Activated CD4-positive, CD25-positive, alpha-beta regulatory T cell (primary cell): ENCODE measurements at regions not wholly inside any gene's neighbourhood (a gene's known extent, or its start where the extent isn't known, plus 50 kb on each side); places are given as distances from the start of the nearest gene placed in this dataset.

ENCODE experiments used
- DNase-seq, 4 experiments: peaks; one replicate each; lab custom pipeline; 2025; lab: John Stamatoyannopoulos, UW

DNA sequence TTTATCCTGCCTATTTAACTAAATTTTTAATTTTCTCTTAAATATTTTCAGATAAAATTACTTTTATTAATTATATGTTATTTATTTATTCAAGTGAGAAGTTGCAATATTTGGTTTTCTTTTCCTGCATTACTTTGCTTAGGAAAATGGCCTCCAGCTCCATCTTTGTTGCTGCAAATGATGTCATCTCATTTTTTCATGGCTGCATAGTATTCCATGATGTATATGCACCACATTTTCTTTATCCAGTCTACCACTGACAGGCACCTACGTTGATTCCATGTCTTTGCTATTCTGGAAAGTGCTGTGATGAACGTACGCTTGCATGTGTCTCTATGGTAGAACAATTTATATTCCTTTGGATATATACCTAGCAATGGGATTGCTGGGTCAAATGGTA, 186.9 kb upstream of the LYPLAL1 start:
- no peak for DNase-seq

GRCh38 chr1:218990019-218990418, 183.7 kb upstream of the LYPLAL1 start:
- DNase-seq = no peak

DNA sequence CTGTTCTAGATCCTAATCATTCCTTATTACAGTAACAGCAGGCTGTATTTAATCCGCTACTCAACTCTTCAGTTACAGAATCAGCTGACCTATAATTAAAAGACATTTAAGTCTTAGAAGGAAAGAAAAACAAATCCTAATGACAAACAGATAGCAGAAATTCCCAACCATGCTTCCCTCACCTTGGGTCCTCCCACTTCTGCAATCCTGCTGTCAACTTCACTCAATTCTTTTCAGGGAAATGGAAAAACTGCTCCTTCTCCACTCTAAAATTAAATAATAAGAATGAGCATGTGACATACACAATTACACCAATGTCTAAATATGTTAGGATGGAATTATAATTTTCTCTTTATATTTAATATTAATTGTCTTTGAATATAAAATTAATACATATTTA, 182.6 kb upstream of the LYPLAL1 start:
- no peak for DNase-seq

DNA sequence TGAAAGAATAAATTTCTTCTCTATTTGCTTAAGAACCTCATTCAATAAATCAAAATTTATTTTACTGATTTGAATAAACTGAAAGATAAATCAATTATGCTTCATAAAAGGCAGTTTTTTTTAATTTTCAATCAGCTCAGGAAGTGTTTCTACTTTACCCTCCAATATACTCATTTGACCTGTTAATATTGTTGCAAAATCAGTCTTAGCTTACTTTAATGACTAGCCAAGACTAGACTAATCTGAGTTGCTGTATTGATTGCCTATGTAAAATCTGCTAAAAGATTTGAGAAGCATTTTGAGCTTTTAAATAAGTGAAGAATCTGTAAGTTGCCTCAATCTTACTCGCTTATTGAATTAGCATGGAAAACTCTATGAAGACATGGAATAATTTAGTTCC, 179.1 kb upstream of the LYPLAL1 start:
- DNase-seq = no peak

GRCh38 chr1:218995091-218995665, 178.5 kb upstream of the LYPLAL1 start:
- no peak for DNase-seq

GRCh38 chr1:218996362-218996761, 177.3 kb upstream of the LYPLAL1 start:
- DNase-seq = no peak

GRCh38 chr1:219000005-219000404, 173.7 kb upstream of the LYPLAL1 start:
- no peak for DNase-seq

GRCh38 chr1:219000631-219001030, 173.0 kb upstream of the LYPLAL1 start:
- DNase-seq = no peak

- no peak for DNase-seq
These were observed 163.0 kb upstream of the LYPLAL1 start for GRCh38 chr1:219010720-219011119.

- no peak for DNase-seq
These were observed 153.3 kb upstream of the LYPLAL1 start for GRCh38 chr1:219020386-219020785.

DNA sequence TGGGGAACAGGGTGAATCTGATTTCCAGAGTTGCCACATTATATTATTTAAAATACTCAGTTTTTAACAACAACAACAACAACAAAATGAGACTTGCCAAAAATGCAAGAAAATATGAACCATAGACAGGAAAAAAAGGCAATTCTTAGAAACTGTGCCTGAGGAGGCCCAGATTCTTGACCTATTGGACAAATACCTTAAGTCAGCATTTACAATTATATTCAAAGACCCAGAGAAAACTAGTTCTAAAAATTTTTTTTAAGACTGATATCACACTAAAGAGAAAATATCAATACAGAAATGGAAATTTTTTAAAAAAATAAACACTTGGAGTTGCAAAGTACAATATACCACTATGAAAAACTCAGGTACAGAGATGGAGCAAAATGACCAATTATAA, 152.8 kb upstream of the LYPLAL1 start:
- no peak for DNase-seq

- no peak for DNase-seq
These were observed 146.5 kb upstream of the LYPLAL1 start for GRCh38 chr1:219027146-219027673.

GRCh38 chr1:219031809-219032208, 141.9 kb upstream of the LYPLAL1 start:
- no peak for DNase-seq

DNA sequence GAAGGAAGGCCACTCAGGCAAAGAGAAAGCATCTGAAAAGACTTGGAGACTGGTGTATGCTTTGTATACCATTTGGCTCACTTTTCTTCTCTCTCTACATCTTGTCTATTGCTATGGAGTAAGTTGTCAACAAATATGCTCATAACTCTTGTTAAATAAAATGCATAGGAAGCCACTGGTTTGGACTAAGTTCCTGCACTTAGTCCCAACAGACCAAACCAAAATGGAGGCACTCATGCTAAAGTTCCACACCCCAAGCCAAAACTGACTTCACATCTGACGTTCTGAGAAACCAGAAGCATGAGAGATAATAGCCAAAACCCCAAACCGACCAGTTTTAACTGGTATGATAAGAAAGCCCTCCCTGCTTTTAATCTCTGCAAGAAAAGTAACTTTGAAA, 135.3 kb upstream of the LYPLAL1 start:
- DNase-seq = no peak

GRCh38 chr1:219039017-219039681, 134.5 kb upstream of the LYPLAL1 start:
- DNase-seq = no peak

DNA sequence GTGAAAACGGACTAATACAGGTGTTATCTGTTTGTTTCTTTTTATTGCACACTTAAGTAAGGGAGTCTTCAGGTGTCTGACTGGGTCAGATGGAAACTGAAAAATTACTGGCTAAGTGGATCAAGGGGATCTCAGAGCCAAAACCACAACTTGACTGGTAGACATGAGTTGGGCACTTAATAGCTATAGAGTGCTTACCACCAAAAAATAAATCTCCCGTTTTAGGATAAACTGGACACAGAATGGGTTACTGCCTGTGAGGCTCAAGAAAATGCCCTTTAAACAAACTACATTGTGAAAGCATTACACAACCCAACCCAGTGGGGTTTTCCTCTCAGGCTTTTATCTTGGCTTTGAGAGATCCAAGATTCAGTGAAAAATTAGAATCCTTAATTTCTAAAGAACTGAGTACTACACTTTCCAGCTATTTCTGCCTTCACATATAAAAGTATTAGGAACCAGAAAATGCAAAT, 134.0 kb upstream of the LYPLAL1 start:
- DNase-seq = no peak

DNA sequence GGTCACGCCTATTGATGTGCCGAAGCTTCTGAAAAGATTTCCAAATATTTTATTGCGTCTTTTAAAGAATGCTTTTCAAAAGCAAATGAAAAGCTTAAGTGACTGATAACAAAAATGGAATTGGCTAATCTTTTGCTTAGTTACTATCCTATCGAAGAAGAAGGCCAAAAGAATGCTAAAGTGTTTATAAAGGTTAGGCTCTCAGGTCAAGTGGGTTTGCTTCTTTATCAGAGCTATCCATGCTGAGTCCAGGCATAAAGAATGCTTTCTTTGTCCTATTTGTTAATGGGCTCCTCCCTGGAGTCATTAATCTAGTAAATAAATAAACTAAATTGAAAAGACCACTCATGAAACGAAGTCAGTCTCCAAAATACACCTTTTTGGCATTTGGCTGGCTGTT, 133.4 kb upstream of the LYPLAL1 start:
- no peak for DNase-seq

DNA sequence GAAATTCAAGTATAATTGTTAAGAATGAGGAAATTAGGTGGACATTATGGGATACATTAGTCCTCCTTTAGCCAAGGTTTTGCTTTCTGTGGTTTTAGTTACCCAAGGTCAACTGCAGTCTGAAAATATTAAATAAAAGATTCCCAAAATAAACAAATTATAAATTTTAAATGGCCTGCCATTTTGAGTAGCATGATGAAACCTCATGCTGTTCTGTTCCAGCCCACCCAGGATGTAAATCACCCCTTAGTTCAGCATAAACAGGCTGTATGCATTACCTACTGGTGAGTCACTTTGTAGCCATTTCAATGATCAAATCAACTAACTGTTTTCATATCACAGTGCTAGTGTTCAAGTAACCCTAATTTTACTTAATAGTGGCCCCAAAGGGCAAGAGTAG, 132.5 kb upstream of the LYPLAL1 start:
- DNase-seq = no peak

DNA sequence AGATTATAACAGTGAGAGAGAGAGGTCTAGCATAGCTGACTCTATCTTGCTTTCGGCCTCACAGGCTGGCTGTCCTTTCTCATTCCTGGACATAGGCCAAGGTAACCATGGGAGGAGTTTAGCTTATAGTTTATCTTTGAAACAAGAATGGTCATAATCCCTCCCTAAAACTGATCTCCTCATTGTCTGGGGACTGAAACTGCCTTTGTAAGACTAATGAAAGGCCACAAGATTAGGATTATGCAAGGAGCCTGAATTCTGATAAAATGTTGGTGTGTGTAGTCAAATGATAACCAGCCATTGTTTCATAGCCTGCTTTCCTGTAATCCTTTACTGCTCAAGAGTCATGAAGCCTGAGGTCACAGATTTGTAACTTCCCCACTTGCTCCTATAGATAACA, 131.9 kb upstream of the LYPLAL1 start:
- no peak for DNase-seq

DNA sequence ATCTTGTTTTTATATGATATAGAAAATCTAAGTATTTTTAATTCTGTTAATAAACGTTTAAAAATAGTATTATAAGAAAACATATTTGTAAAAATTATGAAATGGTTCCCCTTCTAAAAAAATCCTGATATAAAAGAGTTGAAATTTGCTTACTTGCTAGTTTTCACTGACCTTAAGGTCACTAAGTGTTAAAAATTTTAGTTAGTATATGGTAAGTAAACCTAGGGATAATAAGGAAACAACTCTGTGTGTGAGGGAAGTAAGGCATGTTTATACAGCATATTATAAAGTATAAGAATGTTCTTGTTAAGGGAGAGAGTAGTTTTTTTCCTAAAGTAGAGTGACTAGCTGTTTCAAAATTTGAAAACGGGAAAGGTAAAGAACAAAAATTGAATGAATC, 130.9 kb upstream of the LYPLAL1 start:
- no peak for DNase-seq

DNA sequence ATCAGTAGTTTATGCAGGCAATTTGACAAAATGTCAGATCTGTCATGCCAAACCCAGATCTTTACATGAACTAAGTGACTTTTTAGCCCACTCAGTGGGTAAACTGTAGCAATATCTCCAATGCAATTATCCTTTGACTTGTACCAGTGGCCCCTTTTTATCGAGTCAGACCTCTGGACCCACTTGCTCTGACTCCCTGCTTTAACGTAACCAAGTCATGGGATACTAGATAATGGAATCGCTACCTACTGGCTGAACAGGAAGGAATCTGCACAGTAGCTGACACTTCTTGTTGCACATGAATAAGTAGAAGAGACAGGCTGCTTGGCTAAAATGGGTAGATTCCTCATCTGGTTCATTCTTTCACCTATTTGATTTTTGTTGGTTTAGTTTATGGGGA, 128.4 kb upstream of the LYPLAL1 start:
- DNase-seq = no peak

- DNase-seq = no peak
These were observed 124.2 kb upstream of the LYPLAL1 start for GRCh38 chr1:219049501-219049900.

DNA sequence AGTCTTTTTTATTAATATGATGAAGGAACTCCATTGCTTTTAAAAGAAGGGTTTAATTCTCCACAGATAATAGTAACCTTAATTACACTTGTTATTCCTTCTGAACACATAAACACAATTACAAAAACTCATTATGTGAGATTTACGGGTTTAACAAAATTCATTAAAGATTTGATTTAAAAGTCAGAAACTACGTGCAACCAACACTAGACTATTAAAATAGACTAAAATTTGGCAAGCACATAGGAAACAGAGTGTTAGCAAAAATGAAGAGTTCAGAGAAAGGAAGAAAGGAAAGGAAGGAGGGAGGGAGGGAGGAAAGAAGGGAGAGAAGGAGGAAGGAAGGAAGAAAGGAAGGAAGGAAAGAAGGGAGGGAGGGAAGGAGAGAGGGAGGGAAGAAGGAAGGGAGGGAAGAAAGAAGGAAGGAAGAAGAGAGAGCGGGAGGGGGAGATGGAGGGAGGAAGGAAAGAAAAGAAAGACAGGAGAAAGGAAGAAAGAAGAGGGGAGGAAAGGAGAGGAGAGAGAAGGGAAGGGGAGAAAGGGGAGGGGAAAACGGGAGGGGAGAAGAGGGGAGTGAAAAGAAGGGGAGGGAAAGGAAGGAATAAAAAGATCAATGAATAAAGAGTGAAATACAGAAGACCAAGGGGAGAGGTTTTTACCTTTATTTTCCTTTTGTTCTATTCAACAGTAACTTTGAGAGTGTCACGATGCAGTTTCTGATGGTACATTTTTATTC, 123.4 kb upstream of the LYPLAL1 start:
- DNase-seq = no peak
